LoVo (cell line): ENCODE measurements at regions not wholly inside any gene's neighbourhood (a gene's known extent, or its start where the extent isn't known, plus 50 kb on each side); places are given as distances from the start of the nearest gene placed in this dataset.

ENCODE experiments used
- DNase-seq: peaks from one replicate; pipeline ENCODE4 v3.0.0-alpha.2; 2016; ENCODE audit warnings: low spot score

DNA sequence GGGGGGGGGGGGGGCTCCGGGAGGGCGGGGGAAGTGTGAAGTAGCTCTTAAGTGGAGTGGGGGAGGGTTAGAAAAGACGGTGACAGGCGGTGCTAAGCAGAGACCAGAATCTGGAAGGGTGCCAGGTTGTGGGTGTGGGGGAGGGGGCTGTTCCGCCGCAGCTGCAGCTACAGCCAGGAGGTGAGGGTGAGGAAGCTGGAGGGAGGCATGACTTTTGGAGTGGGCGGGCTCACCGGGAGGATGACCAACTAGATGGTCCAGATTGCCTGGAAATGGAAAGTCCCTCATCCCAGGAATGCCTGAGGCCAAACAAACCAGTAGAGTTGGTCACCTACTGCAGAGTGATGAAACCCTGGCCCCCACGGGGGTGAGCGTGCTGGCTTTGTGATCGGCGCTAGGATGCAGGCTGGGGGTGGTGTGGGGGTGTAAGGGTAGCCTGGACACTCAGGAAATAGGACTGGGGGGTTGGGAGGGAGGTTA lies 158.1 kb upstream of the SHB start:
- peak; percentile 31 for DNase-seq

DNA sequence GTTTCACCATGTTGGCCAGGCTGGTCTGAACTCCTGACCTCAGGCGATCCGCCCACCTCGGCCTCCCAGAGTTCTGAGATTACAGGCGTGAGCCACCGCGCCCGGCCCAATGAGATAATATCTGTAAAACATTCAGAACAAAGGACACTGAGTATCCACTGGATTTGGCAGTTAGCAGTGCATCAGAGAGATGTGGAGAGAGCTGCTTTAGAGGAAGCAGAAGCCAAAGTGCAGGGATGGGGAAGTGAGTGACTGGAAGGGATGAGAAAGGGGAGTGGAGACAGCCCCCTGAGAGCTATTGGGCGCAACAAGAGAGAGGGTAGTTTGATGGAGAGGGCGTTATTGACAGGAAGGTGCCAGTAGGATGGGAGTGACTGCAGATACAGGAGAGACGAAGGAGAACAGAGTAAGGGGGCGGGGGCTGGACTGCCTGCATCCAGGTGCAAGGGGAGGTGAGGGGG lies 157.5 kb upstream of the SHB start:
- no peak for DNase-seq

DNA sequence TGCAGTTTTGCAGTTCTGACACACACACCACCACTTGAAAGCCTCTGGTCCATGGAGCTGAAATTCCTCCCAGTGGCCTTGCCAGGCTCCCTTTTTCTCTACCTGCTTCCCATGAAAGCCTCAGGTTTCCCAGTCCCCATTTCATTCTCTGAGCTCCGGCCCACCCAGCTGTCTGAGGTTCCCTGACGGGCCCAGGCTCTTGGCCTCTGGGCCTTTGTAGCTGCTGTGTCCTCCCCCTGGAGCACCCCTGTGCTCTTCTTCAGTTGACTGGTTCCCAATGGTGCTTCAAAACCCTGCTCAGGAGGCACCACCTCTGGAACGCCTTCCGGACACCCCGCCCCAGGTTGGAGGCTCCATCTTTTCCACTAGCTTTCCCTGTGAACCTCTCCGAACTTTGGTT lies 155.9 kb upstream of the SHB start:
- no peak for DNase-seq

DNA sequence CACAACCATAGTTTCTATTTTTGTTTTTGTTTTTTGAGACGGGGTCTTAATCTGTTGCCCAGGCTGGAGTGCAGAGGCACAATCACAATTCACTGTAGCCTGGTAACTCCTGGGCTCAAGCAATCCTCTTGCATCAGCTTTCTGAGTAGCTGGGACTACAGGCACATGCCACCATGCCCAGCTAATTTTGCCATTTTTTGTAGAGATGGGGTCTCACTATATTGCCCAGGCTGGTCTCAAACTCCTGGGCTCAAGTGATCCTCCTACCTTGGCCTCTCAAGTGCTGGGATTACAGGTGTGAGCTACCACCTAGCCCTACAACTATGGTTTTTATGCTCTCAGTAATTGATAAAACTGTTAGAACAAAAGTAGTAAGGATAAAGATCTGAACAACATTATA lies 147.5 kb upstream of the SHB start:
- no peak for DNase-seq

DNA sequence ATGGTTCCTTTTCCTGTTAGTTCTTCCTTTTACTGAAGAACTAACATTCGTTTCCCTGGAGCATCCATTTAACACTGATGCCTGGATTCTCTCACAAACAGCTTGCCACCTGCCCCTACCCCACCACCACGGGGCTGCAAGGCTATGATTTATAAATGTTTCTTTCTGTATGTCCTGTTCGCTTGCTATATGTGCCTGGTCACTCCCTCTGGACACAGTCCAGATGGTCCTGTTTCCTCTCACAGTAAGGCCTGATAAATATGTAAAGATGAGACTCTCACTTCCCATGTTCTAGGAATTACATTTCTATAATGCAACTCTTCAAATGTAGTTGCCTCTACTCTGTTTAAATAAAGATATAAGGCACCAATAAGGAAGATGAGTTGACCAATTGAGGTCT lies 146.4 kb upstream of the SHB start:
- no peak for DNase-seq

DNA sequence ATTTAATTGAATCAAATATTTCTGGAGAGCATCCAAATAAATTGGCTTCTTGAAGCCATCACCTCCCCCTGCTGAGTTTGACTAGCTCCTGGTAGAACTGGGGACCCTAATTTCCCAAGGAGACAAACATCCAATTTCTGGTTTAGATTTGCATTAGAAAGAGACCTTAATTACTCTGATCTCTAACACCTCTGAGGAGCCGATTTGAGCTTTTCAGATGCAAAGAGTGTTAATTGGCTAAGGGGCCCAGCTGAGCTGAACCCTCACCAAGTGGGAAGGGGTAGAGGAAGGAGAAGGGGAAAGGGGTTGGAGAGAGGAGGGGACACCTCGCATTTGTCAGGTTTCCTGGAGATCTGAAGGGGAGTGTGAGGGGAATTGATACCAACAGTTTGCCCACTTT lies 145.4 kb upstream of the SHB start:
- no peak for DNase-seq

DNA sequence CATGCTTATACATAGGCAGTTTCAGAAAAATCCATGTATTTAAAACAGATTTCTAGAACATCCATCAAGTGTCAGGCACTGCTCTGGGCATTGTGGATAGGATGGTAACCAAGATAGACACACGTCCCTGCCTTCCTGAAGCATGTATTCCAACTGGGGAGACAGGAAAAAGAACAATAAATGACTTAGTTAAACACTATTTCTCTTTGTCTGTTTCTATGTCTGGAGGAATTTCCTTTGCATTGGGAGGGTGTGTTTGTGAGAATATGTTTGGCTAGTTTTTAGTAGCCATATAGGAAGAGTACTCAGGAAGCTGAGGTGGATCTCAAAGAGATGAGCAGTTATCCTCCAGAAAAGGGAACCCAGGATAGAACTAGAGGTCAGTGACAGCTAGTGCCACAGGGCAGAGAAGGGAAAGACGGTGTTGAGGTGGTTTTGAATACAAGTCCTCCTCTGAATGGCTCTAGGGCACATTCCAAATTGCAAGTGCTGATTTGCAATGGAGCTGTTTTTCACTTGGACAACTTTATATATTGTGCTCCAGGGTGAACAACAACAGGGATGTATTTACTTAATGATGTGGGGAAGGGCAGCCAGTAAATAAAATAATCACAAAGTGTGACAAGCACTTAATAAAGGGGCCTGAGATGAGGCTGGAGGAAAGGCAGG lies 144.7 kb upstream of the SHB start:
- no peak for DNase-seq

DNA sequence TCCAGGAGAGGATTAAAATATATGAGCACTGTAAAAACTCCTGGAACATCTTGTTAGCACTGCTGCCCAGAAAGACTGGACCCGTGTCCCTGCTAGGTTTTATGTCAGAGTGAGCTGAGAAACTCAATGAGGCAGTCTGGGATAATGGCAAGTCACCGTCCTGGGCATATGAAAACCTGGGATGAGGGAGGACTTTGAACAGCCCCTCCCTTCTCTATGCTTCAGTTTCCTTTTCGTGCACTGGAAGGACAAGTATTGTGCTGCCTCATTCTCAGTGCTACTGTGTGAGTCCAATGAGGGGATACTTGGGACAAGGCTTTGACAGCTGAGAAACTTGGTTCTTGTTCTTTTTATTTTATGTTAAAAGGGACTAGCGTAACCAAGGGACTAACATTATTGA lies 143.0 kb upstream of the SHB start:
- DNase-seq, result no peak

DNA sequence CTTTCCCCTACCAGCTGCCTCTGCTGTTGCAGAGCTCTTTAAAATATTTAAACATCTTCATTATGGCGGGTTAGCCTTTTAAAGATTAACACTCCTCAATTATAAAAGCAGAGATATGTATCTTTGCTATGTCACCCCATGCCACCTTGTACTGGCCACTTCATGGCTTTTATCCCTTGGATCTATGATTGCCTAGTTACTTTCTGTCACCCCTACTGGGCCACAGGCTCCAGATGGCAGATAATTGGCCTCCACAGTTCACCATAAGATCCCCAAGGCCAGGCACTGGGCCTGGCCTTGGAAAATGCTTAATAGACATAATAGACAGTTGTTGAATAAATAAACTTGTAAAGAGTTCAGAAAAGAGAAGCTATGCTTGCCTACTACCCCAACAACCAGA lies 142.0 kb upstream of the SHB start:
- no peak for DNase-seq

DNA sequence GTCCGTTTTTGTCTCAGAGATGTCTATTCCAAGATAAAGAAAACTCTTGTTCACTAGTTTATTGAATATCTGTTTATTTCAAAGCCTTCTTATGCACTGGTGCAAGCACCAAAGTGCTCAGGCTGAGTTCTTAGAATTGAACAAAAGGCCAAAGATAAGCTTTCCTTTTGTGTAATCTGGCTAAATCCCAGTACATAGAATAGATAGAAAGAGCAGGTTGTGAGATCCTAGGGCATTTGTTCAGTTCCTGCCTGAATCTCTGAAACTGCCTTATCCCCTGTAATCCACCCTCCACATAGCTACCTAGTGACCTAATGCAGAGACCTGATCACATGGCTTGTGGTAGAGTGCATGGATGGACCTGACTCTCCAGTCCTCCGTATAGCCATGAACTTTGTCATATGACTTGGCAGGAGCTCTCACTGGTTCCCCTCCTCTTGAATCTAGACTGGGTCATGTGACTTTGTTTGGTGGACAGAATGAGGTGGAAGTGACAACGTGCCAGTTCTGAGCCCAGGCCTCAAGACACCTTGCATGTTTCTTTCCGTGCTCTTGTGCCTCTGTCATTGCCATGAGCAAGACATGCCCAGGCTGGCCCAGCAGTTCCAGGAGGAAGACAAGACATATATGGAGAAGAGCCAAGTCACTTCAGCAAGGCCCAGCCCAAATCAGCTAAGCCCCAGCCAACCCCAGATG lies 139.3 kb upstream of the SHB start:
- DNase-seq, result no peak

DNA sequence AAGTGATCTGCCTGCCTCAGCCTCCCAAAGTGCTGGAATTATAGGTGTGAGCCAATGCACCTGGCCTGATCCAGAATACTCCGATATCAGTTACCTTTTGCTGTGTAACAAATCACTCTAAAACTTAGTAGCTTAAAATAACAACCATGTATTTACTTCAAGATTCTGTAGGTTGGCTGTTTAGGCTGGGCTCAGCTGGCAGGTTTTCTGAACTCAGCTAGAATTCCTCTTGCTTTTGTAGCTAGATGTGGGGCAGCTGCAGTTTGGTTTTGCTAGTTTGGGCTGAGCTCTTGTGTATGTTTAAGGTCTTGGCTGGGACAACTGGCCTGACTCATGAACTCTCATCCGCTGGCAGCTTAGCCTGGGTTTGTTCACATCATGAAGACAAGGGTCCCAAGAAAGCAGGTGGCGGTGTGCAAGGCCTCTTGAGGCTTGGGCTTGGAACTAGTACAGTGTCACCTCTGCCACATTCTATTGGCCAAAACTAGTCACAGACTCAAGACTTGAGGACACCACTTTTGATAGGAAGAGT lies 138.3 kb upstream of the SHB start:
- no peak for DNase-seq

DNA sequence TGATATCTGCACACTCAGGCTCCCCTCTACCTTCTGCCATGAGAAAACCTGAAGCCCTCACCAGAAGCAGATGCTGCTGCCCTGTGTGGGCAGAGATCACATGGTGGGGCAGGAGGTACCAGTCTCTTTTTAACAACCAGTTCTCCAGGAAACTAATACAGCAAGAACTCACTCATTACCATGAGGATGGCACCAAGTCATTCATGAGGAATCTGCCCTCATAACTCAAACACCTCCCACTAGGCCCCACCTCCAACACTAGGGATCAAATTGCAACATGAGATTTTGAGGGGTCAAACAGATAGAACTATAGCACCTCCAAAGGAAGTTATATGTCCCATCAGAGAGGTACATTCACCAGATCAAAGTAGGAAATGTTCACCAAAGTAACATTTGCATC lies 136.3 kb upstream of the SHB start:
- DNase-seq, result no peak

DNA sequence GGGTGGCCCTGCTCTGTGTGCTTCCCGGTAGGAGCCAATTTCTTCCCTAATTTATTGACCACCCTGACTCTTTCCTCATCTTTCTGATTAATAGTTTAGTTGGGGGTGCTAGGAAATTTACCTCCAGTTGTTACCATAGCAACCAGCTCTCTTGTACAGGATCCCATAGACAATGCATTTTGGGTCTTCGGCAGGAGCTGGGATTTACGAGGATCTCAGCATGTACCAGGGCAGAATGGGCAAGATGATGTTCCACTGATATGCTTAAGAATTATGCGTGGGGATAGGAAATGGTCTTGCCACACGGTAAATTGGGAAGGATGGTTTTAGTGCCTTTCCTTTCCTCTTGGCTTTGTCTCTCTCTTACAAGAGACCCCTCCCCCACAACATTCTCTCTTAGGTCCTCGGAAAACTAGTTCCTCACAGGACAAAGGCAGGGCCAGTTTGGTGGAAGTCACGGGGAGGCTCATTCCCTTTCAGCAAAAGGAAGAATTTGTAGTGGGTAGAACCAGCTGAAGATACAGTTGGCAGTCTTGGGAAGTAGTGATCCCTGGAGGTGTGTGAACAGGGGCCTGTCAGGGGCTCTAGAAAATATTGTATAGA lies 133.4 kb upstream of the SHB start:
- no peak for DNase-seq

DNA sequence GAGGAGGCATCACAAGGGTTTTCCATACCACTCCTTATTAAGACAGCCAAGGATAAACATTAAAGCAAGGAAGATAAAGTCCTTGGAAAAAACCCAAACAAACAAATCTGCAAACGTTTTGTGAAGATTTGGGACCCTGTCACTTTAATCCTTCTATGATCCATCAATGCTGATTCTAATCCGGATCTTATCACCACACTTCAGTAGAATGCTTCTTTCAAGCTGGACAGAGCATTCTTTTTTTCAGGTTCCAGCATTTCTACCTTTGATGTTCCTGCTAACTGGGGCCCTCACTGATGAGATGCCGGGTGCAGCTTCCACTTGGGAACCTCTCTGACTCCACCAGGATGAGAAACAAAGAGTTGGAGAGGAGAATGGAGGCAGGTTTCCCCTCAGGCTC lies 132.8 kb upstream of the SHB start:
- DNase-seq, result no peak

DNA sequence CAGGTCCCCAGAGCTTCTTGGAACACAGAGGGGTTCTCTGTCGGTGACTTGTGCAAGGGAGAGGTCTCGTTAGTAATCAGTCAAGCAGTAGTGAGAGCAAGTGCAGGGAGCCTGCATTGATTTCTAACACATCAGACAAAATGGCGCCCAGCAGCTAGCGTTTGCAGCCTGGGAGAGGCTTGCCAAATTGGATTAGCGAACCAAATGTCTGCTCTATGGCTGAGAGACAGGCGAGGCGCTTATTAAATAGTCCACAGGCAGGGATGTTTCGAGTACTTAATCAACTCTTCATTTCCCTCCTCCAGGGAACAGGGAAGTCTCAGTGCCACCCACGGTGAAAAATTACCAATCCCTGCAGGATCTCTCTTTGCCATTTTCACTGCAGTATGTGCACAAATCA lies 131.4 kb upstream of the SHB start:
- DNase-seq, result no peak

DNA sequence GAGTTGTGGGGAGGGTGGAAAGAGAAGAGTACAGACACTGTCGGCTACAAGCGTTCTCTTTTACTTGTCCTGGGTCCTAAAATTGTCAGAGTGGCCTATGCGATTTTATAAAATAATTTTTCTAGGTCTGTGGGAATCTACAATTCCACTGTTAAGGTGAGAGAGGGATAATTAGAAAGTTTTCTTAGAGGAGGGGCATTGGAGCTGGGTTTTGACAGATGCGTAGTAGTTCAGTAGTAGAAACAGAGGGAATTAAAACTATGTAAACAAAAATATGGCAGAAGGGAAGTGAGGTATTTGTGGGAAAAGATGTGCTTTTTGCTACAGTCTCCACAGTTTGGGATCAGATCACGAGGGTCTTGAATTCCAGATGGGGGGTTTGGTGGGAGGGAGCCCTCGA lies 129.1 kb upstream of the SHB start:
- no peak for DNase-seq

DNA sequence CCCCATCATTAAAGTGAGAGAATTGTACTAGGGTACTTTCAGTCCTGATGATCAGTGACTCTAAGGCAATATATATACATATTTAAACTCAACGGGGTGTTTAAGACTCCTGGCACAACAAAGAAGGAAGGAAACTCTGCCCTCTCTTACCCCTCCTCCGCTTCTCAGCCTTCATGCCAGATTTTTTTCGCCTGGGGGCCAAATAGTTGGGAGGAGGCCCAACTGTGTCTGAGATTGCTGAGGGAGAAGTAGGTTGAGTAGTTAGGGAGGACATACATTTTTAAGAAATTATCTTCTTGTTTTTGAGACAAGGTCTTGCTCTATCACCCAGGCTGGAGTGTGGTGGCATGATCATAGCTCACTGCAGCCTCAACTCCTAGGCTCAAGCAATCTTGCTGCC lies 127.7 kb upstream of the SHB start:
- no peak for DNase-seq

DNA sequence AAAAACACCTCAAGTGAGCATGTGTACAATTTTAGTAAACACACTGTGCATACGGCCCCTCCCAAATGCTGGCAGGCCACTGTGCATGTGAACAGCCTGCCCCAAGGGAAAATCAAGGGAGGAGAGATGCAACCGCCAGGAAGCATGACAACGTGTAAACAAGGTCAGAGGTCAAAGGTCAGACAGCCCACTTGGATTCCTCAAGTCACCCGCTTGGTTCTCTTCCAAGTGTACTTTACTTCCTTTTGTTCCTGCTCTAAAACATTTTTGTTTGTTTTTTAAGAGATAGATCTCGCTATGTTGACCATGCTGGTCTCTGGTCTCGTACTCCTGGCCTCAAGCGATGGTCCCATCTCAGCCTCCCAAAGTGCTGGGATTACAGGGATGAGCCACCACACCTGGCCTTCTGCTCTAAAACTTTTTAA lies 126.7 kb upstream of the SHB start:
- no peak for DNase-seq

DNA sequence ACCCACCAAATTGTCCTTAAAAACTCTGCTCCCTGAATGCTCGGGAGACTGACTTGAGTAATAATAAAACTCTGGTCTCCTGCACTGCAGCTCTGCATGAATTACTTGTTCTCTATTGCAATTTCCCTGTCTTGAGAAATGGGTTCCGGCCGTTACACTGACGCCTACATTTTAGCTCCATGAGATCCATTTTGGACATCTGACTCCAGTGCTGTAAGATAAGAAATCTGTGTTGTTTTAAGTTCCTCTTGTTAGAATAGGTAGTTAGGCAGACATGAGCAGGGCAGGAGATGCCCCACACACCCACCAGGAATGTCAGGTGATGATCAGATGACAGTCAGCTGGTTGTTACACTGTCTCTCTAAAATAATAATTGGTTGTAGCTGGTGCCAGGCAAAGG lies 125.8 kb upstream of the SHB start:
- DNase-seq, result no peak

DNA sequence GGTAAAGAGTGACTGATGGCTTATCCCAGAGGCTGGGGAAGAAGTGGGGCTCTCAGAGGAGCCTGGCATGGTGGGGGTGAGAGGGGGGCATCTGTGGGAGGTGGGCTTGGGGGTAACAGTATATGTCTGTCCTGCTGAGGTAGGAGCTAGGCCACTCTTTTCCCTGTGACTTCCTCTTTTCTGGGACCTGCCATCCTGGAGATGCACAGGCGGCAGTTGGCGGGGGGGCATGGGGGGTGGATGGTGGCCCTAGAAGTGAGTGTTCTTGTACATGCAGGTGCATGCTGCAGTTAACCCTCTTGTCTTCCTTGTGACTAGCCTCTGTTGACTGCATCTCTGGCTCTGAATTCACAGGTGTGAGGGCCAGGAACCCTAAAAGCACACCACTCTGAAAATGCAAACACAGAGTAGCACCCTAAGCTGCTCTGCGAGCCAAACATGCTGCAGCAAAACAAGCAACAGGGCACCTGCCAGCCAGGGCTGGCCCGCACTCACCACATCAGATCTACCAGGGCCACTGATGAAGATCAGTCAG lies 123.8 kb upstream of the SHB start:
- no peak for DNase-seq

DNA sequence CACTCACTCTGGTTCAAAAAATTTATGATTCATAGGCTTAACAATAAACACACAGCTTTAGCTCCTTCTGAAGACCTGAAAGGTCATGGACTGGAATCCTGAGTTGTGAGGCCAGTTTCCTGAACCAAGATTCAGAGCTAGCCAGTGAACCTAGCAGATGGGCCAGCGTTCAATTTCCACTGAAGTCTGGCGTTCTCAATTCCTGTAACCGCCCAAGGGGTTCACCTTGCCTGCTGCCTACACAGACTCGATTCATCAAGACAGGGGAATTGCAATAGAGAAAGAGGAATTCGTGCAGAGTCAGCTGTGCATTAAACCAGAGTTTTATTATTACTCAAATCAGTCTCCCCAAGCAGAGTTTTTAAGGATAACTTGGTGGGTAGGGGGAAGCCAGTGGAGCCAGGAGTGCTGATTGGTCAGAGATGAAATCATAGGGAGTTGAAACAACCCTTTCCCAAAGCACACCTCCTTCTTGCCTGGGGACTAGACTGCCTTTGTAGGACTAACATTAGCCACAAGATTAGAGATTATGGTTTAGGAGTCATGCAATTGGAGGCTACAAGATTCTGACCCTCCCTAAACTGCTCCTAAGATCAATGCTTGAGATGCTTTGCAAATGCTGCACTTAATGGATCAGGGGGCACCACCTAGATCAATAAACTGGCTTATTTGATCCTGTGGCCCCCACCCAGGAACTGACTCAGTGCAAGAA lies 117.5 kb upstream of the SHB start:
- DNase-seq, result no peak

DNA sequence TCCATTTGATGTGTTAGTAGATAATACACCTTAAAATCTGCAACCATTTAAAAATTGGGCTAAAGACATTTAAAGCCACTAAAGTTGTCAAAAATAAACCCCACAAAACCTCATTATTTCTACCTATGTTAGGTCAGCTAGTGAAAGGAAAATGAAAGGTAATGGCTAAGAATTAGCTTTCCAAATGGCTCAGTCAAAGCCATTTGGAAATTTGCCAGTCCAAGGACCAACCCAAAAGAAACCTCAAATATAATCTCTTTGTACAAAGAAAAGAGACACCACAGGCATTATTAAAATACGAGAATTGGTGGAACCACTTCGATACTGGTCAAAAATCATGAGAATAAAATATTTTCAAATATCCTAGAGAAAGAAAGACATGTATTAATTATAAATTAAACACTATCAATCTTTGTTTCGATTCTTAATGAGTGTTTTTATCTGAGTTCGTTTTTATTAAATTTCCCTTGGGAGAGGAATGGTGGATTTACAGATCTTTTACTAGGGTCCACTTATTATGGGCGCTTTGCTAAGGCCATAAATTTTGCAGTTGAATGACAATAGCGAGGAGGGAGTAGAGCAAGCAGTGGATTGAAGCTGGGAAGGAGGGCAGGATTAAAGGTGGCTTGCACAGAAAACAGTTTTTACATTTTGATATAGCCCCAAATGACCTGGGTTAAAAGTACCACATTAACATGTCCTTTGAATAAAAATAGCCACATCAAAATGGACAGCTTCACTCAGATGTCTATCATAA lies 116.8 kb upstream of the SHB start:
- no peak for DNase-seq
